ENCODE measurements at regions not wholly inside any gene's neighbourhood (a gene's known extent, or its start where the extent isn't known, plus 50 kb on each side); places are given as distances from the start of the nearest gene placed in this dataset.
"Not testable (repeated sequence)": the region's sequence is repeated elsewhere in the genome, so short reads cannot be mapped to it uniquely, and the experiment has no call there.

- Histone ChIP-seq H3K9ac (ENCODE audit: low read depth in 1 of 2, low read length in 2 of 2) (no peak overlapping the region), H3K4me1 (ENCODE audit: control insufficient read depth in 4 of 4, insufficient read depth in 4 of 4, low read length in 3 of 4) (peaks cover 0 to 2% (median 0%) of the 10 kb centered on the region in 4 donors), H3K36me3 (ENCODE audit: control insufficient read depth in 4 of 4, insufficient read depth in 3 of 4, low read depth in 1 of 4, low read length in 3 of 4) (no peaks in the 10 kb centered on the region), H3K27ac (ENCODE audit: low read depth in 1 of 2, low read length in 2 of 2) (no peak overlapping the region), H3K27me3 (ENCODE audit: control insufficient read depth in 4 of 4, insufficient read depth in 4 of 4, low read length in 3 of 4) (no peaks in the 10 kb centered on the region), H3K9me3 (ENCODE audit: control insufficient read depth in 4 of 4, low read length in 3 of 4) (peaks cover 2 to 16% (median 5%) of the 10 kb centered on the region in 4 donors), H3K4me3 (ENCODE audit: low read depth in 1 of 3, low read length in 3 of 3) (no peak overlapping the region)
- TF ChIP-seq HNF4A (conservative IDR thresholded peaks at IDR 0.05): no peak
- no peak for TF ChIP-seq YY1 (IDR thresholded peaks at IDR 0.05)
- TF ChIP-seq FOXA2 (IDR thresholded peaks at IDR 0.05): no peak
- TF ChIP-seq ATF3 (IDR thresholded peaks at IDR 0.05): no peak
- TF ChIP-seq GABPA (IDR thresholded peaks at IDR 0.05 in 1 of 2, conservative IDR thresholded peaks at IDR 0.05 in 1 of 2): no peak
- TF ChIP-seq, protein P1, sequence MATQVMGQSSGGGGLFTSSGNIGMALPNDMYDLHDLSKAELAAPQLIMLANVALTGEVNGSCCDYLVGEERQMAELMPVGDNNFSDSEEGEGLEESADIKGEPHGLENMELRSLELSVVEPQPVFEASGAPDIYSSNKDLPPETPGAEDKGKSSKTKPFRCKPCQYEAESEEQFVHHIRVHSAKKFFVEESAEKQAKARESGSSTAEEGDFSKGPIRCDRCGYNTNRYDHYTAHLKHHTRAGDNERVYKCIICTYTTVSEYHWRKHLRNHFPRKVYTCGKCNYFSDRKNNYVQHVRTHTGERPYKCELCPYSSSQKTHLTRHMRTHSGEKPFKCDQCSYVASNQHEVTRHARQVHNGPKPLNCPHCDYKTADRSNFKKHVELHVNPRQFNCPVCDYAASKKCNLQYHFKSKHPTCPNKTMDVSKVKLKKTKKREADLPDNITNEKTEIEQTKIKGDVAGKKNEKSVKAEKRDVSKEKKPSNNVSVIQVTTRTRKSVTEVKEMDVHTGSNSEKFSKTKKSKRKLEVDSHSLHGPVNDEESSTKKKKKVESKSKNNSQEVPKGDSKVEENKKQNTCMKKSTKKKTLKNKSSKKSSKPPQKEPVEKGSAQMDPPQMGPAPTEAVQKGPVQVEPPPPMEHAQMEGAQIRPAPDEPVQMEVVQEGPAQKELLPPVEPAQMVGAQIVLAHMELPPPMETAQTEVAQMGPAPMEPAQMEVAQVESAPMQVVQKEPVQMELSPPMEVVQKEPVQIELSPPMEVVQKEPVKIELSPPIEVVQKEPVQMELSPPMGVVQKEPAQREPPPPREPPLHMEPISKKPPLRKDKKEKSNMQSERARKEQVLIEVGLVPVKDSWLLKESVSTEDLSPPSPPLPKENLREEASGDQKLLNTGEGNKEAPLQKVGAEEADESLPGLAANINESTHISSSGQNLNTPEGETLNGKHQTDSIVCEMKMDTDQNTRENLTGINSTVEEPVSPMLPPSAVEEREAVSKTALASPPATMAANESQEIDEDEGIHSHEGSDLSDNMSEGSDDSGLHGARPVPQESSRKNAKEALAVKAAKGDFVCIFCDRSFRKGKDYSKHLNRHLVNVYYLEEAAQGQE (IDR thresholded peaks at IDR 0.05): no peak
- no peak for TF ChIP-seq RXRA (IDR thresholded peaks at IDR 0.05)
- TF ChIP-seq JUND (IDR thresholded peaks at IDR 0.05): no peak
- no peak for TF ChIP-seq ZBTB33 (IDR thresholded peaks at IDR 0.05)
- TF ChIP-seq HNF4G (IDR thresholded peaks at IDR 0.05): no peak
- TF ChIP-seq TAF1 (conservative IDR thresholded peaks at IDR 0.05): no peak
- TF ChIP-seq NR2F2 (IDR thresholded peaks at IDR 0.05): no peak
- no peak for DNase-seq (ENCODE audit: low spot score)
- 93% methylated on average over 1 of the region's 1 CpG for WGBS
Observed at GRCh38 chr6:145155411-145155810, 579.9 kb downstream of the EPM2A start.

- no peak for TF ChIP-seq EGR1 (IDR thresholded peaks at IDR 0.05; ENCODE audit: low read depth in 2 of 2)
- TF ChIP-seq TAF1 (conservative IDR thresholded peaks at IDR 0.05): no peak
- no peak for TF ChIP-seq JUND (IDR thresholded peaks at IDR 0.05)
- TF ChIP-seq GABPA (IDR thresholded peaks at IDR 0.05 in 1 of 2, conservative IDR thresholded peaks at IDR 0.05 in 1 of 2): no peak
- TF ChIP-seq, protein P2, sequence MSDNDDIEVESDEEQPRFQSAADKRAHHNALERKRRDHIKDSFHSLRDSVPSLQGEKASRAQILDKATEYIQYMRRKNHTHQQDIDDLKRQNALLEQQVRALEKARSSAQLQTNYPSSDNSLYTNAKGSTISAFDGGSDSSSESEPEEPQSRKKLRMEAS (IDR thresholded peaks at IDR 0.05): no peak
- no peak for TF ChIP-seq HNF4A (conservative IDR thresholded peaks at IDR 0.05)
- no peak for TF ChIP-seq RAD21 (IDR thresholded peaks at IDR 0.05)
- TF ChIP-seq HNF4G (IDR thresholded peaks at IDR 0.05): no peak
- no peak for TF ChIP-seq RXRA (IDR thresholded peaks at IDR 0.05)
- TF ChIP-seq FOXA1 (IDR thresholded peaks at IDR 0.05): no peak
- no peak overlapping the region for H3K4me3 ChIP-seq (ENCODE audit: low read depth in 1 of 3, low read length in 3 of 3)
- H3K27ac ChIP-seq (ENCODE audit: low read depth in 1 of 2, low read length in 2 of 2): no peak overlapping the region
- no peaks in the 10 kb centered on the region for H3K27me3 ChIP-seq (ENCODE audit: control insufficient read depth in 4 of 4, insufficient read depth in 4 of 4, low read length in 3 of 4)
- H3K4me1 ChIP-seq (ENCODE audit: control insufficient read depth in 4 of 4, insufficient read depth in 4 of 4, low read length in 3 of 4): peaks cover 0 to 2% (median 0%) of the 10 kb centered on the region in 4 donors
- no peaks in the 10 kb centered on the region for H3K36me3 ChIP-seq (ENCODE audit: control insufficient read depth in 4 of 4, insufficient read depth in 3 of 4, low read depth in 1 of 4, low read length in 3 of 4)
- 85% methylated on average over 2 of the region's 2 CpGs for WGBS
- peaks cover 2 to 16% (median 5%) of the 10 kb centered on the region in 4 donors for H3K9me3 ChIP-seq (ENCODE audit: control insufficient read depth in 4 of 4, low read length in 3 of 4)
- no peak for DNase-seq (ENCODE audit: low spot score)
- no peak overlapping the region for H3K9ac ChIP-seq (ENCODE audit: low read depth in 1 of 2, low read length in 2 of 2)
Observed at GRCh38 chr6:145155873-145156782, 579.2 kb downstream of the EPM2A start.

DNA sequence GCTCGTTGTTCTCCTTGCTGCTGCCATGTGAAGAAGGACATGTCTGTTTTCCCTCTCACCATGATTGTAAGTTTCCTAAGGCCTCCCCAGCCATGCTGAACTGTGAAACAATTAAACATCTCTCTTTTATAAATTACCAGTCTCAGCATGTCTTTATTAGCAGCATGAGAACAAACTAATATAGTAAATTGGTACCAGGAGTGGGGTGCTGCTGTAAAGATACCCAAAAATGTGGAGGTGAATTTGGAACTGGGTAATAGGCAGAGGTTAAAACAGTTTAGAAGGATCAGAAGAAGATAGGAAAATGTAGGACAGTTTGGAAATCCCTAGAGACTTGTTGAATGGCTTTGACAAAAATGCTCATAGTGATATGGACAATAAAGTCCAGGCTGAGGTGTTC, 576.7 kb downstream of the EPM2A start:
- H3K9me3 ChIP-seq (ENCODE audit: control insufficient read depth in 4 of 4, low read length in 3 of 4): peaks cover 2 to 16% (median 5%) of the 10 kb centered on the region in 4 donors
- WGBS: 69% methylated on average over 1 of the region's 1 CpG
- not testable (repeated sequence) for H3K27ac ChIP-seq (ENCODE audit: low read depth in 1 of 2, low read length in 2 of 2)

More for the DNA sequence above, 576.7 kb downstream of the EPM2A start:
- not testable (repeated sequence) for H3K9ac ChIP-seq (ENCODE audit: low read depth in 1 of 2, low read length in 2 of 2); H3K4me1 ChIP-seq (ENCODE audit: control insufficient read depth in 4 of 4, insufficient read depth in 4 of 4, low read length in 3 of 4); DNase-seq (ENCODE audit: low spot score); H3K36me3 ChIP-seq (ENCODE audit: control insufficient read depth in 4 of 4, insufficient read depth in 3 of 4, low read depth in 1 of 4, low read length in 3 of 4); H3K4me3 ChIP-seq (ENCODE audit: low read depth in 1 of 3, low read length in 3 of 3); H3K27me3 ChIP-seq (ENCODE audit: control insufficient read depth in 4 of 4, insufficient read depth in 4 of 4, low read length in 3 of 4)

All from liver (tissue), 7 donors.